Gastrocnemius medialis (tissue), 4 donors: ENCODE measurements at regions not wholly inside any gene's neighbourhood (a gene's known extent, or its start where the extent isn't known, plus 50 kb on each side); places are given as distances from the start of the nearest gene placed in this dataset.

Source experiments
- ATAC-seq, 2 donors: fragments of 150-250 bp; one replicate each; pipeline ENCODE4 v1.9.1; 2016
- DNase-seq, 2 donors: peaks; one replicate each; pipeline ENCODE4 v3.0.0-alpha.2; 2019
- H3K27ac ChIP-seq, 4 donors: fragments of 200-600 bp; sonication (generic); 1 replicate in 1 of 4; 2 replicates in 3 of 4; pipeline ENCODE4 v1.5.1; 2016 to 2018; ENCODE audit warnings: mild to moderate bottlenecking in 2 of 4, moderate library complexity in 1 of 4
- H3K27me3 ChIP-seq, 3 donors: fragments of 200-600 bp; sonication (generic) in 2 of 3; 1 replicate in 1 of 3; 2 replicates in 2 of 3; pipeline versions ENCODE4 v1.5.1 to v1.6.0; 2016 to 2019; ENCODE audit warnings: mild to moderate bottlenecking in 1 of 3, moderate library complexity in 1 of 3
- H3K36me3 ChIP-seq, 2 donors: fragments of 200-600 bp; sonication (generic) in 1 of 2; one replicate each; pipeline ENCODE4 v1.5.1; 2017 to 2018
- H3K4me1 ChIP-seq, 2 donors: fragments of 200-600 bp; sonication (generic) in 1 of 2; one replicate each; pipeline ENCODE4 v1.5.1; 2016 to 2017; ENCODE audit warnings: mild to moderate bottlenecking in 2 of 2
- H3K4me3 ChIP-seq, 4 donors: fragments of 200-600 bp; sonication (generic) in 3 of 4; 1 replicate in 1 of 4; 2 replicates in 3 of 4; pipeline ENCODE4 v1.5.1; 2016 to 2019; ENCODE audit warnings: mild to moderate bottlenecking in 2 of 4
- H3K9me3 ChIP-seq, 3 donors: fragments of 200-600 bp; sonication (generic) in 2 of 3; 1 replicate in 1 of 3; 2 replicates in 2 of 3; pipeline ENCODE4 v1.5.1; 2016 to 2019
- CTCF ChIP-seq, 5 experiments: fragments of 450-650 bp in 3 of 5; fragments of 200-600 bp in 2 of 5; sonication (generic) in 2 of 5; IDR thresholded peaks in 4 of 5; conservative IDR thresholded peaks in 1 of 5; 1 replicate in 4 of 5; 2 replicates in 1 of 5; pipeline ENCODE4 v1.5.1; 2016 to 2019; ENCODE audit warnings: antibody characterized with exemption in 5 of 5, mild to moderate bottlenecking in 3 of 5, moderate library complexity in 3 of 5
- POLR2A ChIP-seq, 2 donors: fragments of 450-650 bp; IDR thresholded peaks; one replicate each; pipeline ENCODE4 v1.6.1; 2017; ENCODE audit warnings: antibody characterized with exemption in 2 of 2, mild to moderate bottlenecking in 2 of 2, moderate library complexity in 2 of 2
- in situ Hi-C, 4 donors: fragments of 200-750 bp; cut with MboI; loops; one replicate each; pipeline versions ENCODE4 v1.15.0 to v1.8.0; 2017; ENCODE audit warnings: low sequenced_read_pairs in 4 of 4
- intact Hi-C: fragments of 100-400 bp; cut with DNase I; formaldehyde crosslinking; loops from one replicate; pipeline ENCODE4 v1.15.1; 2023; ENCODE audit warnings: low total_unique reads

GRCh38 chr4:82138374-82138773 lies 235.4 kb downstream of the HNRNPD start:
- TF ChIP-seq POLR2A (IDR thresholded peaks at IDR 0.05): no peak
- TF ChIP-seq CTCF (IDR thresholded peaks at IDR 0.05 in 4 of 5, conservative IDR thresholded peaks at IDR 0.05 in 1 of 5): no peak
- in situ Hi-C loops (no loop called here), intact Hi-C loops (no loop called here)
- Histone ChIP-seq H3K27ac (no peak overlapping the region), H3K36me3 (no peaks in the 10 kb centered on the region), H3K4me1 (no peaks in the 10 kb centered on the region), H3K27me3 (no peaks in the 10 kb centered on the region), H3K9me3 (no peaks in the 10 kb centered on the region), H3K4me3 (no peak overlapping the region)
- ATAC-seq (no peak), DNase-seq (no peak)

GRCh38 chr4:82136161-82136801 lies 237.5 kb downstream of the HNRNPD start:
- DNase-seq (no peak), ATAC-seq (no peak)
- no peak overlapping the region for H3K27ac ChIP-seq
- no peaks in the 10 kb centered on the region for H3K27me3 ChIP-seq
- no peaks in the 10 kb centered on the region for H3K9me3 ChIP-seq
- H3K36me3 ChIP-seq: no peaks in the 10 kb centered on the region
- H3K4me1 ChIP-seq: no peaks in the 10 kb centered on the region
- TF ChIP-seq POLR2A (IDR thresholded peaks at IDR 0.05) (no peak), CTCF (IDR thresholded peaks at IDR 0.05 in 4 of 5, conservative IDR thresholded peaks at IDR 0.05 in 1 of 5) (no peak)
- H3K4me3 ChIP-seq: no peak overlapping the region
- intact Hi-C loops: no loop called here
- in situ Hi-C loops: no loop called here

GRCh38 chr4:82128355-82128754 lies 245.4 kb downstream of the HNRNPD start:
- TF ChIP-seq CTCF (IDR thresholded peaks at IDR 0.05 in 4 of 5, conservative IDR thresholded peaks at IDR 0.05 in 1 of 5): no peak
- TF ChIP-seq POLR2A (IDR thresholded peaks at IDR 0.05): no peak
- H3K4me3 ChIP-seq: no peak overlapping the region
- H3K4me1 ChIP-seq: no peaks in the 10 kb centered on the region
- no peak for DNase-seq
- no peak overlapping the region for H3K27ac ChIP-seq
- H3K9me3 ChIP-seq: no peaks in the 10 kb centered on the region
- in situ Hi-C loops: no loop called here
- intact Hi-C loops: no loop called here
- no peak for ATAC-seq
- H3K27me3 ChIP-seq: no peaks in the 10 kb centered on the region
- H3K36me3 ChIP-seq: no peaks in the 10 kb centered on the region

GRCh38 chr4:82126512-82127040 lies 247.2 kb downstream of the HNRNPD start:
- Histone ChIP-seq H3K4me3 (no peak overlapping the region), H3K36me3 (no peaks in the 10 kb centered on the region), H3K27me3 (no peaks in the 10 kb centered on the region), H3K9me3 (no peaks in the 10 kb centered on the region), H3K27ac (no peak overlapping the region), H3K4me1 (no peaks in the 10 kb centered on the region)
- intact Hi-C loops: no loop called here
- DNase-seq: no peak
- ATAC-seq: no peak
- TF ChIP-seq CTCF (IDR thresholded peaks at IDR 0.05 in 4 of 5, conservative IDR thresholded peaks at IDR 0.05 in 1 of 5): no peak
- in situ Hi-C loops: no loop called here
